Umbilical cord (tissue), 1 donor: ENCODE measurements at regions not wholly inside any gene's neighbourhood (a gene's known extent, or its start where the extent isn't known, plus 50 kb on each side); places are given as distances from the start of the nearest gene placed in this dataset.

Experiments
- DNase-seq: peaks from one replicate; pipeline ENCODE4 v3.0.0-alpha.2; 2015; ENCODE audit warnings: low spot score

GRCh38 chr6:165721356-165721755 lies 58.3 kb upstream of the PDE10A start:
- DNase-seq = no peak

- no peak for DNase-seq
Observed at GRCh38 chr6:165718491-165718891, 55.5 kb upstream of the PDE10A start.

GRCh38 chr6:165717732-165718465 lies 54.9 kb upstream of the PDE10A start:
- peak; percentile 15 for DNase-seq

GRCh38 chr6:165716886-165717285 lies 53.8 kb upstream of the PDE10A start:
- no peak for DNase-seq

- no peak for DNase-seq
Observed at GRCh38 chr6:165715428-165715827, 52.4 kb upstream of the PDE10A start.

- DNase-seq = no peak
Observed at GRCh38 chr6:165714907-165715306, 51.9 kb upstream of the PDE10A start.

- DNase-seq = no peak
Observed at GRCh38 chr6:165713845-165714466, 50.9 kb upstream of the PDE10A start.
